ENCODE measurements at regions not wholly inside any gene's neighbourhood (a gene's known extent, or its start where the extent isn't known, plus 50 kb on each side); places are given as distances from the start of the nearest gene placed in this dataset.

GRCh38 chr4:89175611-89176010 lies 64.3 kb downstream of the TIGD2 start:
- no peak for TF ChIP-seq CTCF (IDR thresholded peaks at IDR 0.05; ENCODE audit: unreplicated experiment)
- Mint-ChIP-seq H3K4me3 (ENCODE audit: low read depth) (no peak overlapping the region), H3K27ac (no peak overlapping the region), H3K27me3 (no peaks in the 10 kb centered on the region), H3K36me3 (ENCODE audit: insufficient read depth) (no peaks in the 10 kb centered on the region), H3K4me1 (ENCODE audit: low read depth) (peaks cover 14% of the 10 kb centered on the region), H3K9me3 (ENCODE audit: low read depth) (peaks cover 2% of the 10 kb centered on the region)
- no peak for DNase-seq (ENCODE audit: low spot score, unreplicated experiment)

- no peak for TF ChIP-seq CTCF (IDR thresholded peaks at IDR 0.05; ENCODE audit: unreplicated experiment)
- Mint-ChIP-seq H3K4me3 (ENCODE audit: low read depth) (no peak overlapping the region), H3K9me3 (ENCODE audit: low read depth) (peaks cover 6% of the 10 kb centered on the region), H3K4me1 (ENCODE audit: low read depth) (peaks cover 14% of the 10 kb centered on the region), H3K27ac (no peak overlapping the region), H3K36me3 (ENCODE audit: insufficient read depth) (no peaks in the 10 kb centered on the region), H3K27me3 (no peaks in the 10 kb centered on the region)
- DNase-seq (ENCODE audit: low spot score, unreplicated experiment) = no peak
These were observed 66.5 kb downstream of the TIGD2 start for GRCh38 chr4:89177807-89178206.

- TF ChIP-seq CTCF (IDR thresholded peaks at IDR 0.05; ENCODE audit: unreplicated experiment) = no peak
- DNase-seq (ENCODE audit: low spot score, unreplicated experiment) = no peak
- peaks cover 2% of the 10 kb centered on the region for H3K36me3 Mint-ChIP-seq (ENCODE audit: insufficient read depth)
- H3K27ac Mint-ChIP-seq = no peak overlapping the region
- no peak overlapping the region for H3K4me3 Mint-ChIP-seq (ENCODE audit: low read depth)
- H3K9me3 Mint-ChIP-seq (ENCODE audit: low read depth) = peaks cover 14% of the 10 kb centered on the region
- no peaks in the 10 kb centered on the region for H3K27me3 Mint-ChIP-seq
- H3K4me1 Mint-ChIP-seq (ENCODE audit: low read depth) = peaks cover 5% of the 10 kb centered on the region
These were observed 73.1 kb downstream of the TIGD2 start for GRCh38 chr4:89184407-89184806.

Data from progenitor cell of endocrine pancreas (in vitro differentiated cells).